CD4-positive, alpha-beta memory T cell (primary cell): ENCODE measurements at regions not wholly inside any gene's neighbourhood (a gene's known extent, or its start where the extent isn't known, plus 50 kb on each side); places are given as distances from the start of the nearest gene placed in this dataset.

Experiments used
- CTCF ChIA-PET: fragments of 350-600 bp; sonication (Branson Sonifier 250); formaldehyde crosslinking; loops from one replicate; lab custom pipeline; 2021; ENCODE audit warnings: inconsistent platforms; ENCODE audit not compliant: partially characterized antibody; lab: Charles Lee
- POLR2A ChIA-PET: fragments of 350-600 bp; sonication (Branson Sonifier 250); formaldehyde crosslinking; loops from one replicate; lab custom pipeline; 2021; ENCODE audit not compliant: partially characterized antibody; lab: Charles Lee
- DNase-seq, 5 donors: peaks; one replicate each; pipeline versions ENCODE4 v3.0.0 to v3.0.0-alpha.2; 2020 to 2022; ENCODE audit warnings: mixed read lengths in 1 of 5
- H3K27ac ChIP-seq: one replicate; pipeline ENCODE4 v1.7.0; 2013; ENCODE audit warnings: low read depth, low read length
- H3K27me3 ChIP-seq: 2 replicates; pipeline ENCODE4 v1.7.0; 2013; ENCODE audit warnings: mild to moderate bottlenecking, low read length, moderate library complexity; ENCODE audit not compliant: insufficient read depth
- H3K36me3 ChIP-seq: 2 replicates; pipeline ENCODE4 v1.7.0; 2013; ENCODE audit warnings: mild to moderate bottlenecking, low read length, moderate library complexity; ENCODE audit not compliant: insufficient read depth
- H3K4me1 ChIP-seq: 2 replicates; pipeline ENCODE4 v1.7.0; 2013; ENCODE audit warnings: mild to moderate bottlenecking, low read length, moderate library complexity; ENCODE audit not compliant: insufficient read depth
- H3K4me3 ChIP-seq, 2 donors: one replicate each; pipeline ENCODE4 v1.7.0; 2013; ENCODE audit warnings: low read length in 2 of 2, mild to moderate bottlenecking in 1 of 2
- H3K9me3 ChIP-seq, 2 donors: one replicate each; pipeline ENCODE4 v1.7.0; 2013; ENCODE audit warnings: low read length in 2 of 2, control low read depth in 1 of 2; ENCODE audit not compliant: control insufficient read depth in 1 of 2
- H3K27ac Mint-ChIP-seq, 7 donors: one replicate each; pipeline ENCODE4 v1.8.0; 2020 to 2021; ENCODE audit warnings: mixed read lengths in 7 of 7, mild to moderate bottlenecking in 6 of 7, inconsistent platforms in 3 of 7, moderate library complexity in 3 of 7
- H3K27me3 Mint-ChIP-seq, 2 donors: one replicate each; pipeline ENCODE4 v1.8.0; 2020 to 2021; ENCODE audit warnings: mixed read lengths in 2 of 2
- H3K36me3 Mint-ChIP-seq, 2 donors: one replicate each; pipeline ENCODE4 v1.8.0; 2020 to 2021; ENCODE audit warnings: mixed read lengths in 2 of 2, inconsistent platforms in 1 of 2, mild to moderate bottlenecking in 1 of 2
- H3K4me1 Mint-ChIP-seq, 4 donors: one replicate each; pipeline ENCODE4 v1.8.0; 2020 to 2021; ENCODE audit warnings: mixed read lengths in 4 of 4, mild to moderate bottlenecking in 1 of 4
- H3K4me3 Mint-ChIP-seq, 8 donors: one replicate each; pipeline ENCODE4 v1.8.0; 2020 to 2021; ENCODE audit warnings: mixed read lengths in 8 of 8, mild to moderate bottlenecking in 7 of 8, moderate library complexity in 6 of 8, inconsistent platforms in 3 of 8
- H3K9me3 Mint-ChIP-seq, 8 donors: one replicate each; pipeline ENCODE4 v1.8.0; 2020 to 2021; ENCODE audit warnings: mixed read lengths in 8 of 8, mild to moderate bottlenecking in 5 of 8, inconsistent platforms in 3 of 8, moderate library complexity in 1 of 8
- intact Hi-C: fragments of 100-400 bp; cut with micrococcal nuclease; formaldehyde crosslinking; loops from one replicate; pipeline ENCODE4 v1.15.1; 2023

GRCh38 chr10:9023206-9023605, 968.7 kb downstream of the GATA3 start:
- H3K4me3 Mint-ChIP-seq, result peak overlapping the region in 3 of 8 donors; percentile 18 to 31 (median 31)
- Histone ChIP-seq H3K36me3 (no peaks in the 10 kb centered on the region), H3K27ac (no peak overlapping the region), H3K4me3 (no peak overlapping the region), H3K4me1 (no peaks in the 10 kb centered on the region), H3K27me3 (no peaks in the 10 kb centered on the region), H3K9me3 (no peaks in the 10 kb centered on the region)
- H3K4me1 Mint-ChIP-seq, result peaks cover 4 to 27% (median 10%) of the 10 kb centered on the region in 4 donors
- H3K36me3 Mint-ChIP-seq, result no peaks in the 10 kb centered on the region
- H3K27ac Mint-ChIP-seq, result peak overlapping the region in 3 of 7 donors; percentile 12 to 54 (median 31)
- no peaks in the 10 kb centered on the region for H3K9me3 Mint-ChIP-seq
- ChIA-PET CTCF (no interaction called here), POLR2A (interaction anchor here (1.3 to 6.0 kb wide), 3 partner anchors 14 to 73 kb away, joined by 3 to 40 read pairs (median 3); no protein-coding TSS in a partner anchor)
- intact Hi-C loops, result no loop called here
- no peak for DNase-seq
- H3K27me3 Mint-ChIP-seq, result peaks cover 3 to 7% of the 10 kb centered on the region in 2 donors

GRCh38 chr10:9024210-9024609, 969.7 kb downstream of the GATA3 start:
- Mint-ChIP-seq H3K4me1 (peaks cover 4 to 27% (median 10%) of the 10 kb centered on the region in 4 donors), H3K9me3 (no peaks in the 10 kb centered on the region), H3K27ac (peak overlapping the region in 2 of 7 donors; percentile 4 to 90), H3K4me3 (no peak overlapping the region), H3K36me3 (no peaks in the 10 kb centered on the region), H3K27me3 (peaks cover 5 to 7% of the 10 kb centered on the region in 2 donors)
- POLR2A ChIA-PET, result interaction anchor here (1.3 to 6.0 kb wide), 2 partner anchors 15 to 72 kb away, joined by 3 to 40 read pairs; no protein-coding TSS in a partner anchor
- DNase-seq, result no peak
- Histone ChIP-seq H3K4me1 (no peaks in the 10 kb centered on the region), H3K27me3 (no peaks in the 10 kb centered on the region), H3K4me3 (no peak overlapping the region), H3K36me3 (no peaks in the 10 kb centered on the region), H3K9me3 (no peaks in the 10 kb centered on the region), H3K27ac (no peak overlapping the region)
- intact Hi-C loops, result no loop called here
- CTCF ChIA-PET, result no interaction called here

- Mint-ChIP-seq H3K4me1 (peaks cover 2 to 14% (median 6%) of the 10 kb centered on the region in 4 donors), H3K27ac (no peak overlapping the region), H3K4me3 (no peak overlapping the region), H3K36me3 (no peaks in the 10 kb centered on the region), H3K9me3 (peaks cover 0 to 3% (median 0%) of the 10 kb centered on the region in 8 donors), H3K27me3 (peaks cover 2 to 9% of the 10 kb centered on the region in 2 donors)
- Histone ChIP-seq H3K36me3 (no peaks in the 10 kb centered on the region), H3K27me3 (no peaks in the 10 kb centered on the region), H3K4me3 (no peak overlapping the region), H3K4me1 (no peaks in the 10 kb centered on the region), H3K27ac (no peak overlapping the region), H3K9me3 (no peaks in the 10 kb centered on the region)
- DNase-seq, result no peak
- POLR2A ChIA-PET, result interaction anchor here (0.7 kb wide), 1 partner anchor 130 kb away, joined by 3 read pairs; no protein-coding TSS in a partner anchor
- CTCF ChIA-PET, result no interaction called here
- intact Hi-C loops, result no loop called here
Measured at GRCh38 chr10:9028231-9028630, 973.7 kb downstream of the GATA3 start.

- Mint-ChIP-seq H3K36me3 (peaks cover 0 to 1% of the 10 kb centered on the region in 2 donors), H3K27me3 (peaks cover 3 to 5% of the 10 kb centered on the region in 2 donors), H3K4me1 (no peaks in the 10 kb centered on the region), H3K9me3 (peaks cover 5 to 14% (median 10%) of the 10 kb centered on the region in 8 donors), H3K4me3 (no peak overlapping the region), H3K27ac (no peak overlapping the region)
- POLR2A ChIA-PET, result no interaction called here
- Histone ChIP-seq H3K27ac (no peak overlapping the region), H3K9me3 (no peaks in the 10 kb centered on the region), H3K36me3 (no peaks in the 10 kb centered on the region), H3K4me1 (no peaks in the 10 kb centered on the region), H3K27me3 (no peaks in the 10 kb centered on the region), H3K4me3 (no peak overlapping the region)
- intact Hi-C loops, result no loop called here
- CTCF ChIA-PET, result no interaction called here
- DNase-seq, result no peak
Measured at GRCh38 chr10:9035355-9035754, 980.9 kb downstream of the GATA3 start.

- H3K27ac Mint-ChIP-seq, result no peak overlapping the region
- CTCF ChIA-PET, result no interaction called here
- peaks cover 0 to 1% of the 10 kb centered on the region in 2 donors for H3K36me3 Mint-ChIP-seq
- H3K9me3 Mint-ChIP-seq, result peaks cover 5 to 14% (median 10%) of the 10 kb centered on the region in 8 donors
- Histone ChIP-seq H3K36me3 (no peaks in the 10 kb centered on the region), H3K9me3 (no peaks in the 10 kb centered on the region), H3K4me1 (no peaks in the 10 kb centered on the region), H3K27ac (no peak overlapping the region), H3K27me3 (no peaks in the 10 kb centered on the region), H3K4me3 (no peak overlapping the region)
- DNase-seq, result no peak
- peaks cover 2 to 3% of the 10 kb centered on the region in 2 donors for H3K27me3 Mint-ChIP-seq
- H3K4me3 Mint-ChIP-seq, result peak overlapping the region in 1 of 8 donors; percentile 43
- no peaks in the 10 kb centered on the region for H3K4me1 Mint-ChIP-seq
- POLR2A ChIA-PET, result no interaction called here
- intact Hi-C loops, result no loop called here
Measured at GRCh38 chr10:9036711-9037204, 982.3 kb downstream of the GATA3 start.

GRCh38 chr10:9038146-9038714, 983.7 kb downstream of the GATA3 start:
- Histone ChIP-seq H3K4me3 (no peak overlapping the region), H3K9me3 (no peaks in the 10 kb centered on the region), H3K27me3 (no peaks in the 10 kb centered on the region), H3K36me3 (no peaks in the 10 kb centered on the region), H3K4me1 (no peaks in the 10 kb centered on the region), H3K27ac (no peak overlapping the region)
- H3K27me3 Mint-ChIP-seq, result peaks cover 2 to 3% of the 10 kb centered on the region in 2 donors
- CTCF ChIA-PET, result no interaction called here
- peaks cover 5 to 14% (median 9%) of the 10 kb centered on the region in 8 donors for H3K9me3 Mint-ChIP-seq
- peaks cover 0 to 1% of the 10 kb centered on the region in 2 donors for H3K36me3 Mint-ChIP-seq
- intact Hi-C loops, result no loop called here
- no peak overlapping the region for H3K27ac Mint-ChIP-seq
- no peak for DNase-seq
- POLR2A ChIA-PET, result no interaction called here
- no peak overlapping the region for H3K4me3 Mint-ChIP-seq
- H3K4me1 Mint-ChIP-seq, result no peaks in the 10 kb centered on the region

GRCh38 chr10:9043466-9043865, 989.0 kb downstream of the GATA3 start:
- no peak for DNase-seq
- H3K9me3 Mint-ChIP-seq, result peaks cover 5 to 9% (median 6%) of the 10 kb centered on the region in 8 donors
- no peaks in the 10 kb centered on the region for H3K9me3 ChIP-seq
- H3K36me3 ChIP-seq, result no peaks in the 10 kb centered on the region
- intact Hi-C loops, result no loop called here
- ChIA-PET CTCF (no interaction called here), POLR2A (no interaction called here)
- no peaks in the 10 kb centered on the region for H3K36me3 Mint-ChIP-seq
- H3K27ac ChIP-seq, result no peak overlapping the region
- no peaks in the 10 kb centered on the region for H3K27me3 ChIP-seq
- no peaks in the 10 kb centered on the region for H3K4me1 ChIP-seq
- no peak overlapping the region for H3K27ac Mint-ChIP-seq
- H3K4me3 Mint-ChIP-seq, result no peak overlapping the region
- no peak overlapping the region for H3K4me3 ChIP-seq
- peaks cover 2 to 3% of the 10 kb centered on the region in 2 donors for H3K27me3 Mint-ChIP-seq
- no peaks in the 10 kb centered on the region for H3K4me1 Mint-ChIP-seq
